PC-3 (cell line): ENCODE measurements at regions not wholly inside any gene's neighbourhood (a gene's known extent, or its start where the extent isn't known, plus 50 kb on each side); places are given as distances from the start of the nearest gene placed in this dataset.

Experiments used
- CTCF ChIP-seq: fragments of 300-600 bp; sonication (generic); conservative IDR thresholded peaks from 2 replicates; pipeline ENCODE4 v1.5.1; 2017; ENCODE audit warnings: antibody characterized with exemption, low read depth, mild to moderate bottlenecking, low read length
- EZH2 ChIP-seq: fragments of 300-600 bp; sonication (generic); IDR thresholded peaks from one replicate; pipeline ENCODE4 v1.6.1; 2017; ENCODE audit warnings: antibody characterized with exemption, mild to moderate bottlenecking, low read length; ENCODE audit not compliant: unreplicated experiment
- EZH2phosphoT487 ChIP-seq: fragments of 300-600 bp; sonication (generic); IDR thresholded peaks from 2 replicates; pipeline ENCODE4 v1.6.1; 2018; ENCODE audit warnings: mild to moderate bottlenecking, antibody characterized with exemption, low read length, borderline replicate concordance

GRCh38 chr15:70314688-70315087 lies 217.0 kb upstream of the TLE3 start:
- TF ChIP-seq CTCF, result no peak
- TF ChIP-seq EZH2, result no peak
- TF ChIP-seq EZH2phosphoT487, result no peak
